A673 (cell line): ENCODE measurements at regions not wholly inside any gene's neighbourhood (a gene's known extent, or its start where the extent isn't known, plus 50 kb on each side); places are given as distances from the start of the nearest gene placed in this dataset.

ENCODE experiments used
- CTCF ChIP-seq: fragments of 300-800, 200-600 bp; sonication (generic); conservative IDR thresholded peaks from 2 replicates; pipeline ENCODE4 v1.5.1; 2017; ENCODE audit warnings: low read depth, mild to moderate bottlenecking, antibody characterized with exemption, low read length, moderate library complexity, mixed read lengths
- EZH2 ChIP-seq: fragments of 200-600 bp; sonication (generic); IDR thresholded peaks from 2 replicates; pipeline ENCODE4 v1.6.1; 2017; ENCODE audit warnings: borderline replicate concordance, low read depth, mild to moderate bottlenecking, mixed read lengths, antibody characterized with exemption, low read length; ENCODE audit not compliant: poor library complexity, severe bottlenecking

- TF ChIP-seq CTCF (no peak), EZH2 (no peak)
Observed at GRCh38 chr10:20970708-20971107, 73.6 kb upstream of the NEBL start.
